ENCODE measurements at regions not wholly inside any gene's neighbourhood (a gene's known extent, or its start where the extent isn't known, plus 50 kb on each side); places are given as distances from the start of the nearest gene placed in this dataset.

DNA sequence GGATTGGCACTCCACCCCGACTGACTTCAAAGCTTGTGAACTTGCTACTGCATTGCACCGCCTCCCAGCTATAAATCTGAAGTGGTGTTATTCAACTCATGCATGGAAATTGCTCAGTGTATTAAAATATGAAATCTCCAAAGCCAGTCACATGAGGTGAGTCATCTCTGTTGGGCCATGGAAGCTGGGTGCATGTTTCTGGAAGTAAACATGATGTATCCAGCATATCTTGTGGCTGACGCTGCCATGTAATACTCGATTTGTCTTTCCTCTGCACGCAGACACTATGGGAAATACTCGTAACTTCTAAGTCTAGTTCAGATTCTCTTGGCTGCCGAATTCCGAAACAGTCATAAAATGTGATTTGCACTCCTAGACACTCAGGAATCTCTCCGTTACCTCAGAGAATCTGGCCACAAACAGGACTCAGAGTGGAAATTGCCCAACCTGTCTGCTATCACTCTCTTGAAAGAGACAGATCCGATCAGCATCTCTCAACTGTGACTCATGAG, 154.9 kb upstream of the MPPED2 start:
- Histone ChIP-seq H3K4me1 (no peaks in the 10 kb centered on the region), H3K36me3 (no peaks in the 10 kb centered on the region), H3K4me3 (no peak overlapping the region), H3K27me3 (no peaks in the 10 kb centered on the region), H3K9me3 (no peaks in the 10 kb centered on the region), H3K27ac (no peak overlapping the region)
- DNase-seq, result no peak
- 84 to 89% (median 85%) methylated on average over 10 of the region's 10 CpGs for WGBS, 5 donors
- intact Hi-C loops (cut with DNase I; ENCODE audit: low total_unique reads), result no loop called here
- TF ChIP-seq CTCF (IDR thresholded peaks at IDR 0.05) (no peak), POLR2A (IDR thresholded peaks at IDR 0.05) (no peak), POLR2AphosphoS5 (IDR thresholded peaks at IDR 0.05) (no peak), EP300 (IDR thresholded peaks at IDR 0.05) (no peak)

GRCh38 chr11:30740091-30740490, 153.9 kb upstream of the MPPED2 start:
- intact Hi-C loops (cut with DNase I; ENCODE audit: low total_unique reads), result no loop called here
- no peaks in the 10 kb centered on the region for H3K9me3 ChIP-seq
- H3K36me3 ChIP-seq, result no peaks in the 10 kb centered on the region
- no peak overlapping the region for H3K4me3 ChIP-seq
- TF ChIP-seq POLR2A (IDR thresholded peaks at IDR 0.05) (no peak), EP300 (IDR thresholded peaks at IDR 0.05) (no peak), CTCF (IDR thresholded peaks at IDR 0.05) (no peak), POLR2AphosphoS5 (IDR thresholded peaks at IDR 0.05) (no peak)
- no peaks in the 10 kb centered on the region for H3K27me3 ChIP-seq
- H3K27ac ChIP-seq, result no peak overlapping the region
- H3K4me1 ChIP-seq, result no peaks in the 10 kb centered on the region
- 71 to 88% (median 80%) methylated on average over 1 of the region's 1 CpG for WGBS, 5 donors
- no peak for DNase-seq

GRCh38 chr11:30735946-30736345, 149.8 kb upstream of the MPPED2 start:
- no peaks in the 10 kb centered on the region for H3K4me1 ChIP-seq
- intact Hi-C loops (cut with DNase I; ENCODE audit: low total_unique reads), result no loop called here
- DNase-seq, result no peak
- no peaks in the 10 kb centered on the region for H3K27me3 ChIP-seq
- no peaks in the 10 kb centered on the region for H3K9me3 ChIP-seq
- H3K36me3 ChIP-seq, result no peaks in the 10 kb centered on the region
- H3K27ac ChIP-seq, result no peak overlapping the region
- TF ChIP-seq POLR2A (IDR thresholded peaks at IDR 0.05) (no peak), CTCF (IDR thresholded peaks at IDR 0.05) (no peak), POLR2AphosphoS5 (IDR thresholded peaks at IDR 0.05) (no peak), EP300 (IDR thresholded peaks at IDR 0.05) (no peak)
- H3K4me3 ChIP-seq, result no peak overlapping the region

DNA sequence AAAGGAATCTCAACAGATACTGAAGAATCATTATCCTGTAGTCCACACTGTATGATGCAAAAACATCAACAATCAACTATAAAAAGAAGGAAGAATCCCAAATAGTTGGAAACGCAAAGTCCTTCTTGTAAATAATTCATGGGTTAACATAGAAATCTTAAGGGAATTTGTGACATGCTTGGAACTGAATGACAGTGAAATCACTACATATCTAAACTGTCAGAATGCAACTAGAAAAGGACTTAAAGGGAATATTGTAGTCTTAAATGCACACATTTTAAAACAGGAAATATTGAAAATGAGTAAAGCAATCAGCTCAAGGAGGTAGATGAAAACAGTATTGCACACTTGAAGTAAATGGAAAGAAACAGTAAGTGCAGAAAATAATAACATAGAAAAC, 147.6 kb upstream of the MPPED2 start:
- no peaks in the 10 kb centered on the region for H3K9me3 ChIP-seq
- H3K27me3 ChIP-seq, result no peaks in the 10 kb centered on the region
- no peaks in the 10 kb centered on the region for H3K36me3 ChIP-seq
- no peaks in the 10 kb centered on the region for H3K4me1 ChIP-seq
- 78 to 92% (median 79%) methylated on average over 1 of the region's 1 CpG for WGBS, 5 donors
- H3K4me3 ChIP-seq, result no peak overlapping the region
- no peak for DNase-seq
- intact Hi-C loops (cut with DNase I; ENCODE audit: low total_unique reads), result no loop called here
- no peak overlapping the region for H3K27ac ChIP-seq
- TF ChIP-seq EP300 (IDR thresholded peaks at IDR 0.05), result no peak
- no peak for TF ChIP-seq POLR2A (IDR thresholded peaks at IDR 0.05)
- no peak for TF ChIP-seq CTCF (IDR thresholded peaks at IDR 0.05)
- no peak for TF ChIP-seq POLR2AphosphoS5 (IDR thresholded peaks at IDR 0.05)
